WTC11 (cell line): ENCODE measurements at regions not wholly inside any gene's neighbourhood (a gene's known extent, or its start where the extent isn't known, plus 50 kb on each side); places are given as distances from the start of the nearest gene placed in this dataset.

Experiments used
- ATAC-seq: fragments of 200-7000 bp; cut with Tn5 transposase; 2 replicates; pipeline ENCODE4 v1.10.0; 2021; ENCODE audit warnings: mild to moderate bottlenecking, moderate library complexity
- CTCF ChIA-PET: fragments of 300-600 bp; sonication (Branson Sonifier 250); formaldehyde crosslinking; loops from one replicate; lab custom pipeline; 2021; ENCODE audit warnings: antibody characterized with exemption; lab: Charles Lee
- POLR2A ChIA-PET: fragments of 350-600 bp; sonication (Branson Sonifier 250); formaldehyde crosslinking; loops from one replicate; lab custom pipeline; 2021; ENCODE audit warnings: antibody characterized with exemption; lab: Charles Lee
- DNase-seq: peaks from one replicate; pipeline ENCODE4 v3.0.0; 2021; ENCODE audit warnings: low spot score
- H3K27ac Mint-ChIP-seq: 2 replicates; pipeline ENCODE4 v1.8.0; 2021; ENCODE audit warnings: mixed read lengths
- H3K27me3 Mint-ChIP-seq: 2 replicates; pipeline ENCODE4 v1.8.0; 2021; ENCODE audit warnings: low read depth, mild to moderate bottlenecking, moderate library complexity, mixed read lengths
- H3K36me3 Mint-ChIP-seq: 2 replicates; pipeline ENCODE4 v1.8.0; 2021; ENCODE audit warnings: mixed read lengths
- H3K4me1 Mint-ChIP-seq: 2 replicates; pipeline ENCODE4 v1.8.0; 2022; ENCODE audit warnings: mixed read lengths
- H3K4me3 Mint-ChIP-seq: 2 replicates; pipeline ENCODE4 v1.8.0; 2021; ENCODE audit warnings: mild to moderate bottlenecking, moderate library complexity, mixed read lengths
- H3K9me3 Mint-ChIP-seq: 2 replicates; pipeline ENCODE4 v1.8.0; 2021; ENCODE audit warnings: mixed read lengths
- E2F5 ChIP-seq: sonication (generic); formaldehyde crosslinking; IDR thresholded peaks from 2 replicates; pipeline ENCODE4 v1.8.1; 2022; ENCODE audit warnings: mild to moderate bottlenecking, moderate library complexity, missing genetic modification reagents
- ERG ChIP-seq: fragments of 250-450 bp; sonication (Bioruptor Pico); IDR thresholded peaks from 2 replicates; pipeline ENCODE4 v1.8.0; 2021; ENCODE audit warnings: mild to moderate bottlenecking
- FOXJ3 ChIP-seq: sonication (generic); formaldehyde crosslinking; IDR thresholded peaks from 2 replicates; pipeline ENCODE4 v1.9.0; 2021; ENCODE audit warnings: missing genetic modification reagents, mild to moderate bottlenecking, borderline replicate concordance
- JUN ChIP-seq: sonication (generic); formaldehyde crosslinking; IDR thresholded peaks from 2 replicates; pipeline ENCODE4 v1.8.0; 2023; ENCODE audit warnings: mild to moderate bottlenecking, missing genetic modification reagents
- MLX ChIP-seq: sonication (generic); formaldehyde crosslinking; IDR thresholded peaks from 2 replicates; pipeline ENCODE4 v1.8.1; 2023; ENCODE audit warnings: mild to moderate bottlenecking, missing genetic modification reagents, moderate library complexity
- MXD4 ChIP-seq: fragments of 250-450 bp; sonication (Bioruptor Pico); IDR thresholded peaks from 2 replicates; pipeline ENCODE4 v1.8.0; 2021; ENCODE audit warnings: mild to moderate bottlenecking, moderate library complexity, borderline replicate concordance
- NFATC4 ChIP-seq: fragments of 250-450 bp; sonication (Bioruptor Pico); IDR thresholded peaks from 2 replicates; pipeline ENCODE4 v1.9.0; 2021; ENCODE audit warnings: mild to moderate bottlenecking
- NR3C1 ChIP-seq: sonication (generic); formaldehyde crosslinking; conservative IDR thresholded peaks from 2 replicates; pipeline ENCODE4 v1.8.1; 2023; ENCODE audit warnings: low read depth, mild to moderate bottlenecking, missing genetic modification reagents
- SMAD4 ChIP-seq: sonication (generic); formaldehyde crosslinking; IDR thresholded peaks from 2 replicates; pipeline ENCODE4 v1.8.0; 2022; ENCODE audit warnings: mild to moderate bottlenecking, missing genetic modification reagents
- SOX15 ChIP-seq: fragments of 250-450 bp; sonication (Bioruptor Pico); IDR thresholded peaks from 2 replicates; pipeline ENCODE4 v1.9.0; 2021; ENCODE audit warnings: mild to moderate bottlenecking
- TCF7 ChIP-seq: sonication (generic); formaldehyde crosslinking; IDR thresholded peaks from 2 replicates; pipeline ENCODE4 v1.8.0; 2022; ENCODE audit warnings: mild to moderate bottlenecking, low read depth, missing genetic modification reagents, moderate library complexity
- ZNF138 ChIP-seq: sonication (generic); formaldehyde crosslinking; conservative IDR thresholded peaks from 2 replicates; pipeline ENCODE4 v1.8.1; 2022; ENCODE audit warnings: mild to moderate bottlenecking, moderate library complexity, missing genetic modification reagents
- ZNF532 ChIP-seq: fragments of 250-450 bp; sonication (Bioruptor Pico); IDR thresholded peaks from 2 replicates; pipeline ENCODE4 v1.9.0; 2021; ENCODE audit warnings: mild to moderate bottlenecking, borderline replicate concordance
- ZNF671 ChIP-seq: fragments of 250-450 bp; sonication (Bioruptor Pico); IDR thresholded peaks from 2 replicates; pipeline ENCODE4 v1.8.0; 2021; ENCODE audit warnings: mild to moderate bottlenecking
- TF ChIP-seq, protein P1 (sequence below): fragments of 250-450 bp; sonication (Bioruptor Pico); IDR thresholded peaks from 2 replicates; pipeline ENCODE4 v1.9.0; 2021; ENCODE audit warnings: moderate library complexity, mild to moderate bottlenecking, inconsistent platforms, borderline replicate concordance
- TF ChIP-seq, protein P2 (sequence below): sonication (generic); formaldehyde crosslinking; IDR thresholded peaks from 2 replicates; pipeline ENCODE4 v1.8.1; 2023; ENCODE audit warnings: mild to moderate bottlenecking, missing genetic modification reagents
- TF ChIP-seq, protein P3 (sequence below): fragments of 200-600 bp; IDR thresholded peaks from 2 replicates; pipeline ENCODE4 v1.8.0; 2022; ENCODE audit warnings: antibody characterized with exemption
- TF ChIP-seq, protein P4 (sequence below): sonication (generic); formaldehyde crosslinking; IDR thresholded peaks from 2 replicates; pipeline ENCODE4 v1.8.1; 2022; ENCODE audit warnings: low read depth, mild to moderate bottlenecking, moderate library complexity, missing genetic modification reagents, borderline replicate concordance

- Mint-ChIP-seq H3K9me3 (no peaks in the 10 kb centered on the region), H3K27me3 (no peaks in the 10 kb centered on the region), H3K4me3 (no peak overlapping the region), H3K36me3 (no peaks in the 10 kb centered on the region), H3K4me1 (peaks cover 5% of the 10 kb centered on the region), H3K27ac (no peak overlapping the region)
- DNase-seq (no peak), ATAC-seq (no peak)
- ChIA-PET CTCF (no interaction called here), POLR2A (no interaction called here)
- TF ChIP-seq NFATC4 (CRISPR knock-in tag) = no peak
- TF ChIP-seq, protein P1, sequence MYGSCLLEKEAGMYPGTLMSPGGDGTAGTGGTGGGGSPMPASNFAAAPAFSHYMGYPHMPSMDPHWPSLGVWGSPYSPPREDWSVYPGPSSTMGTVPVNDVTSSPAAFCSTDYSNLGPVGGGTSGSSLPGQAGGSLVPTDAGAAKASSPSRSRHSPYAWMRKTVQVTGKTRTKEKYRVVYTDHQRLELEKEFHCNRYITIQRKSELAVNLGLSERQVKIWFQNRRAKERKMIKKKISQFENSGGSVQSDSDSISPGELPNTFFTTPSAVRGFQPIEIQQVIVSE (CRISPR knock-in tag) = no peak
- TF ChIP-seq NR3C1 (CRISPR knock-in tag) = no peak
- TF ChIP-seq, protein P2, sequence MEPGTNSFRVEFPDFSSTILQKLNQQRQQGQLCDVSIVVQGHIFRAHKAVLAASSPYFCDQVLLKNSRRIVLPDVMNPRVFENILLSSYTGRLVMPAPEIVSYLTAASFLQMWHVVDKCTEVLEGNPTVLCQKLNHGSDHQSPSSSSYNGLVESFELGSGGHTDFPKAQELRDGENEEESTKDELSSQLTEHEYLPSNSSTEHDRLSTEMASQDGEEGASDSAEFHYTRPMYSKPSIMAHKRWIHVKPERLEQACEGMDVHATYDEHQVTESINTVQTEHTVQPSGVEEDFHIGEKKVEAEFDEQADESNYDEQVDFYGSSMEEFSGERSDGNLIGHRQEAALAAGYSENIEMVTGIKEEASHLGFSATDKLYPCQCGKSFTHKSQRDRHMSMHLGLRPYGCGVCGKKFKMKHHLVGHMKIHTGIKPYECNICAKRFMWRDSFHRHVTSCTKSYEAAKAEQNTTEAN (CRISPR knock-in tag) = no peak
- TF ChIP-seq, all 79 proteins: peak for 0
Measured at GRCh38 chr6:9398071-9398766, 962.9 kb upstream of the SLC35B3 start.

DNA sequence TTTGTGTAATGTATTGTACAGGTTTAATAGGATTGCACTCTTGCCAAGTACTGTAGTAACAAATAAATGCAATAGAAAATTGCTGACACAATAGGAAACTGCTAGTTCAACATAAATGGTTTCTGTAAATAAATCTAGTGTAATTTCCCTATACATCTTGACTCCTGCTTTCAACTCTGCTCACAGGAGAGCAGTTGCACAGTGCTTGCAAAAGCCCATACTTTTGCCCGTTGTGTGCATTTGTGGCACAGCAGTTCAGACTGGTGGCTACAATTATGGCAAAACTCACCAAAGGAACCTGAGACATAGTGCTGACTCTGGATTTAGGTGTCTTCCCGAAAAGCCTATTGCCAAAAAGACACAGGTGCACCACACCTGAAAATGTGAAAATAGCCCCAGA, 953.3 kb upstream of the SLC35B3 start:
- POLR2A ChIA-PET = no interaction called here
- no peaks in the 10 kb centered on the region for H3K4me1 Mint-ChIP-seq
- no peaks in the 10 kb centered on the region for H3K27me3 Mint-ChIP-seq
- no peak overlapping the region for H3K27ac Mint-ChIP-seq
- TF ChIP-seq MXD4 = no peak
- TF ChIP-seq, protein P3, sequence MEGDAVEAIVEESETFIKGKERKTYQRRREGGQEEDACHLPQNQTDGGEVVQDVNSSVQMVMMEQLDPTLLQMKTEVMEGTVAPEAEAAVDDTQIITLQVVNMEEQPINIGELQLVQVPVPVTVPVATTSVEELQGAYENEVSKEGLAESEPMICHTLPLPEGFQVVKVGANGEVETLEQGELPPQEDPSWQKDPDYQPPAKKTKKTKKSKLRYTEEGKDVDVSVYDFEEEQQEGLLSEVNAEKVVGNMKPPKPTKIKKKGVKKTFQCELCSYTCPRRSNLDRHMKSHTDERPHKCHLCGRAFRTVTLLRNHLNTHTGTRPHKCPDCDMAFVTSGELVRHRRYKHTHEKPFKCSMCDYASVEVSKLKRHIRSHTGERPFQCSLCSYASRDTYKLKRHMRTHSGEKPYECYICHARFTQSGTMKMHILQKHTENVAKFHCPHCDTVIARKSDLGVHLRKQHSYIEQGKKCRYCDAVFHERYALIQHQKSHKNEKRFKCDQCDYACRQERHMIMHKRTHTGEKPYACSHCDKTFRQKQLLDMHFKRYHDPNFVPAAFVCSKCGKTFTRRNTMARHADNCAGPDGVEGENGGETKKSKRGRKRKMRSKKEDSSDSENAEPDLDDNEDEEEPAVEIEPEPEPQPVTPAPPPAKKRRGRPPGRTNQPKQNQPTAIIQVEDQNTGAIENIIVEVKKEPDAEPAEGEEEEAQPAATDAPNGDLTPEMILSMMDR = no peak
- TF ChIP-seq, protein P4, sequence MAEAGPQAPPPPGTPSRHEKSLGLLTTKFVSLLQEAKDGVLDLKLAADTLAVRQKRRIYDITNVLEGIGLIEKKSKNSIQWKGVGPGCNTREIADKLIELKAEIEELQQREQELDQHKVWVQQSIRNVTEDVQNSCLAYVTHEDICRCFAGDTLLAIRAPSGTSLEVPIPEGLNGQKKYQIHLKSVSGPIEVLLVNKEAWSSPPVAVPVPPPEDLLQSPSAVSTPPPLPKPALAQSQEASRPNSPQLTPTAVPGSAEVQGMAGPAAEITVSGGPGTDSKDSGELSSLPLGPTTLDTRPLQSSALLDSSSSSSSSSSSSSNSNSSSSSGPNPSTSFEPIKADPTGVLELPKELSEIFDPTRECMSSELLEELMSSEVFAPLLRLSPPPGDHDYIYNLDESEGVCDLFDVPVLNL (CRISPR knock-in tag) = no peak
- H3K4me3 Mint-ChIP-seq = no peak overlapping the region
- ATAC-seq (no peak), DNase-seq (no peak)
- no peaks in the 10 kb centered on the region for H3K9me3 Mint-ChIP-seq
- H3K36me3 Mint-ChIP-seq = no peaks in the 10 kb centered on the region
- CTCF ChIA-PET = no interaction called here

GRCh38 chr6:9380568-9380967, 945.2 kb upstream of the SLC35B3 start:
- POLR2A ChIA-PET = no interaction called here
- CTCF ChIA-PET = no interaction called here
- no peaks in the 10 kb centered on the region for H3K4me1 Mint-ChIP-seq
- TF ChIP-seq MXD4 = no peak
- TF ChIP-seq E2F5 (CRISPR knock-in tag) = no peak
- TF ChIP-seq FOXJ3 (CRISPR knock-in tag) = no peak
- TF ChIP-seq MLX = no peak
- no peak for TF ChIP-seq SOX15 (CRISPR knock-in tag)
- TF ChIP-seq SMAD4 (CRISPR knock-in tag) = no peak
- TF ChIP-seq TCF7 (CRISPR knock-in tag) = no peak
- no peak for TF ChIP-seq ZNF532
- no peak for TF ChIP-seq JUN (CRISPR knock-in tag)
- TF ChIP-seq ZNF671 (CRISPR knock-in tag) = no peak
- TF ChIP-seq ERG (CRISPR knock-in tag) = no peak
- no peak for TF ChIP-seq ZNF138 (CRISPR knock-in tag)

More at GRCh38 chr6:9380568-9380967, 945.2 kb upstream of the SLC35B3 start:
- DNase-seq (no peak), ATAC-seq (no peak)
- 0 out of 2 replicates have a peak, but pooled peaks cover 7% of the 10 kb centered on the region for H3K9me3 Mint-ChIP-seq
- H3K4me3 Mint-ChIP-seq = no peak overlapping the region
- no peaks in the 10 kb centered on the region for H3K36me3 Mint-ChIP-seq
- no peaks in the 10 kb centered on the region; the same call in 1 of the 2 replicates for H3K27me3 Mint-ChIP-seq
- H3K27ac Mint-ChIP-seq = no peak overlapping the region
